Hematopoietic multipotent progenitor cell treated with erythropoietin and hydrocortisone succinate and interleukin-3 and kit ligand, for 4 days (in vitro differentiated cells): ENCODE measurements at regions not wholly inside any gene's neighbourhood (a gene's known extent, or its start where the extent isn't known, plus 50 kb on each side); places are given as distances from the start of the nearest gene placed in this dataset.

Experiments
- DNase-seq: peaks from one replicate; pipeline ENCODE4 v3.0.0-alpha.2; 2015

DNA sequence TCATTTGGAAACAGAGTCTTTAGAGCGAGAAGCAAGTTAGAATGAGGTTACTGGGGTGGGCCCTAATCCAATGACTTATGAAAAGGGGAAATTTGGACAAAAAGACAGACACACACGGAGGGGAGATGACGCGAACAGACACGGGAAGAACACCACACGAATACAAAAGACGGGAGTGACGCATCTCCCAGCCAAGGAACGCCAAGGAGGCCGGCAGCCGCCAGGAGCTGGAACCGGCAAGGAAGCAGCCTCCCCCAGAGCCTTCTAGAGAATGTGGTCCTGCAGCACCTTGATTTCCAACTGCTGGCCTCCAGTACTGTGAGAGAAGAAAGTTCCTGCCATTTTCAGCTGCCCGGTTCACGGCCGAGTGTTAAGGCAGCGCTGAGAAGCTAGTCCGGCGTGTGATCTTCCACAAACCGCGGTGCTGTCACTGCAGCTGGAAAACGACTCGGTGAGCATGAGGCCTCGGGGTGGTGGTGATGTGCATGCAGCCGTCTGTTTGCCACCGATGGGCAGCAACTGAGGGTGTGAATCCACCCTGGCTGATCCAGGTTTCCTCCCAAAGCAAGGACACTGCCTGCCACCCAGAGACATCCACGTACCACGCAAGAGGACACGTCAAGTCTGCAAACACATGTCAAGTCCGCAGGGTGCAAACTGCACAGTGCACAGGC lies 124.5 kb downstream of the NCOR2 start:
- no peak for DNase-seq

GRCh38 chr12:124442281-124442680 lies 125.1 kb downstream of the NCOR2 start:
- DNase-seq, result no peak

DNA sequence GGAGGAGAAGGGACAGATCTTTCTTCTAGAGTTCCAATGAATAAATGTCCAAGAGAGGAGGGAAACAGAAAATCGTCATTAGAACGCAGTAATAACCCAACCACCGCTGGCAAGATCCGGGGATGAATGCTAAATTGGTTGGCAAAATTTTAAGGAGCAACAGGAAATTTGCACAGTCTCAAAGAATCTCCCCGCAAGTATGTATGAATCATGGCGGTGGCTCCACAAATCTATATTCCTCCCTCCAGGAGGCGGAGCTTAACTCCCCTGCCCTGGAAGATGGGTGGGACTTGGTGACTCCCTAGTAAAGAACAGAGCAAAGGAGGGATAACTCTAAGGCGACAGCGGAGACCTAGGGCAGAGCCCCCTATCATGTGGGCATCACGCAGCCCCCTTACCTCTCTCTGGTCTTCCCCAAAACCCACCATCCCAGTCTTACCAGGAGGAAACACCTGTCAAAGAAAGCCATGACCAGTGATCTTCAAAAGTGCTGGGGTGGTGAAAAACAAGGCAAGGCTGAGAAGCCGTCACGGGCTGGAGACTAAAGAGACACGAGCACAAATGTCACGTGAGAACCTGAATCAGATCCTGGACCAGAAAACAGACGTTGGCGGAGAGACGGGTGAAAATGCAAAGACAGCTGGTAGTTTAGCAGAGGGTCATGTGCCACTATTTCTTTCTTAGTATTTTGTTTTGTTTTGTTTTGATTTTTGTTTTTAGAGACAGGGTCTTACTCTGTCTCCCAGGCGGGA lies 125.8 kb downstream of the NCOR2 start:
- DNase-seq, result no peak

DNA sequence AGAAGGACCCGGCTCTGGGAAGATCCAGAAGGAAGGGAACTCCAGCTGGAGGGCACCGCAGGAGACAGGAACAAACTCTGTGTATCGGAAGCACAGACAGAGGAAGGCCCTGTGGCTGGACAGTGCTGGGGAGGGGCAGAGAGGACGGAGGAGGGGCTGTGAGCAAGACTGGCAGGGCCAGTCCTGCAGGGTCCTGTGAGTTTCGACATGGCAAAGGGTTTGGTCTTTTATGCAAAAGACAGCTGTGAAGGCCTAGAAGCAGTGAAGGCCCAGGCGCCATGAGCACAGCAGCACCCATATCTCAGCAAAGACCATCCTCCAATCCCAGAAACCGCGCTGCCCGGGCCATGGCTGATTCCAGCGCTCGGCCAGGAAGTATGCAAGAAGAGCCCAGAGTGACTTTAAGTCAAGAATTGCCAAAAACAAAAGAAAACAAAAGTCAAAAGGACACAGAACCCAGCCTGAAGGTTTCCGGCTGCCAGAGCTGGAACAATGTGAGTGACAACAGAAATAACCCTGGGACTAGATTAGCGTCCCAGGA lies 126.5 kb downstream of the NCOR2 start:
- no peak for DNase-seq

DNA sequence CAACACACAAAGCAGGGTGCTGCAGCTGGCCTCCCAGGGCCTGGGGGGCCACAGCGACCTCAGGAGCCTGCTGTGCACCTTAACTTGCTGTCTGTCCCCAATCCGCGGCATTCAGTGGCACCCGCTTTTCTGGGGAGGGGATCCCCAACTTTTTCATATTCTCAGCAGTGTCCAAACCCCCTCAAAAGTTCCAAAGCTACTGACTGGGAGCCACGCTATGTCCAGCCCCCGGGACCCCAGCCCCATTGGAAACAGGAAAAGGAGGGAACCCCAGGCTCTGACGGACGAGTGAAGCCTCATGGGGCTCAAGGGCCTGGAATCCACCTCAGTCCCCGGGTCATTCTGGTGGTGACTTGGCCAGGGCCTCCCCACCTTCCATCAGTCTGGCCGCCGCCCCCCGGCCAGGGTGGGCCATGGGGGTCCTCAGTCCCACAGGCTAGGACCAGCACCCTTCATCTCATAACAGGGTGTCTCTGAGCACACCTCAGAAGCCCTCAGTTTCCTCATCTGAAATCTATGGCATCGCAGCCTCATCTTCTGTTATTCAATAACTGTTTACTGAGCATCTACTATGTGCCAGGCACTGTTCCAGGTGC lies 127.3 kb downstream of the NCOR2 start:
- DNase-seq, result no peak

- no peak for DNase-seq
These were observed 128.9 kb downstream of the NCOR2 start for GRCh38 chr12:124438437-124439056.

DNA sequence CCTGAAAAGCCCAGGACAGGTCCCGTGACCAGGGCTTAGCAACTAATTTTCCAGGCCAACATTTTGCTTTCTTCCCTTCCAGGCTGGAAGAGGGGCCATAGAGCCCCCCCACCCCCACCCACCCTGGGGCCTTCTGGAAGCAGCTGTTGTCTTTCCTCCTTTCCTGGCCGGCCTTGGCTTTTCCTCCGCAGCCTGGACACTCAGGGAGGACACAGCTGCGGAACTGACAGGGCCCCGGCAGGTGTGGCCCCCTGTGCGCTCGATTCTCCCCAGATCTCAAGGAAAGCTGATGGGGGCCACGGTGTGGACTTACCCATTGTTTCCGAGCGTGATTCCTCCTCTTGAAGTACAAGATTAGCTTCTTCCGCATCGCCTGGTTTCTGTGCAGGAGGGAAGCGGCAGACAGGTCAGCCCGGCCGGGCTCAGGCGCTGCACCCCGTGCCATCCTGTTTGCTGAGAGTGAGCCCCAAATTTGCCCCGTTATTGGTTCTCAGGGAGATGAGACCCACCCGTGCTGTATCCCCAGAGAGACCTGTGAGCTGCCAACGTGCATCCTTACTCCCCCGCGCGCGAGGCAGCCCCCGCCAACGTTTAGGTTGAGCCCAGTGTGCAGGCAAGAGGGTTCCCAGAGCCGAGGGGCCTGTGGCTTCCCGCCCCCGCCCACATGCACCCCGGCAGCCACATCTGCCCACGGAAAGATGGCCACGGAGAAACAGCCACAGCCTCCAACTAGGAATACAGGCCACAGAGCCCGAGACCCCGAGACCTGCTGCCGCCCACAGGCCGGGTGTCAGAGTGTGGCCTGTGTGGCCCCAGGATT lies 129.6 kb downstream of the NCOR2 start:
- DNase-seq, result no peak

DNA sequence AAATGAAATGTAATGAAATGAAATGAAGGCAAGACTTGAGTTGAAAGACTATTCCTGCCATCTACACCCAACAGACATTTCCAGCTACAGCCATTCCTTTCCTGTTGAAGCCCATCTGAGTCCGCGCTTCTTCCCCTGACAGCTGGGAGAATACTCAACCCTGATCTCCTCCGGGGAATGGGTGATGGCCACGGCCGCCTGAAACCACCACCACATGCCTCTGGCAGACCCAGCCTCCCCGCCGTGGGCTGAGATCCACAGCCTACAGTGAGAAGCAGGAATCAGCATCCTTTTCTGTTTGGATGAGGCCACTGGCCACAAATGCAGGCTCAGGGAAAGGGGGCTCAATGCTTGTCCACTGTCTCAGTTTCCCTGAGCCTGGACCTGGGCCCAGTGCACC lies 130.3 kb downstream of the NCOR2 start:
- DNase-seq, result no peak

DNA sequence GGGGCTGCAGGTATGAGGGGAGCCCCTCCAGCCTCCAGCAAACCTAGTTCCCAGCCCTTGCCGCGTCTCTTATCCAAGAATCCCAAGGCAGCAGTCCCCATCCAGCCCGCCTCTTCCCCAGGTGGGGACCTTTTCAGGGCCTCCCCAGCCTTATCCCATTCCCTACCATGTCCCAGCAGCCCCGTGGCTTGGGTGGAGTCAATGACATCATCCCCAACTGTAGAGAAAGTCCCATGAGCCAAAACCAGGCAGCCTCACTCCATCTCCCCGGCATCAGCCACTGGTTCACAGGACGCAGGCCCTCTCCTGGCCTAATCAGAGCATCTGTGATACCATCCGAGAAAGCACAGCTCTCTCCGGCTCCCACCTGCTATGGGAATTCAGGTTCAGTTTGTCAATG lies 131.0 kb downstream of the NCOR2 start:
- DNase-seq, result no peak

DNA sequence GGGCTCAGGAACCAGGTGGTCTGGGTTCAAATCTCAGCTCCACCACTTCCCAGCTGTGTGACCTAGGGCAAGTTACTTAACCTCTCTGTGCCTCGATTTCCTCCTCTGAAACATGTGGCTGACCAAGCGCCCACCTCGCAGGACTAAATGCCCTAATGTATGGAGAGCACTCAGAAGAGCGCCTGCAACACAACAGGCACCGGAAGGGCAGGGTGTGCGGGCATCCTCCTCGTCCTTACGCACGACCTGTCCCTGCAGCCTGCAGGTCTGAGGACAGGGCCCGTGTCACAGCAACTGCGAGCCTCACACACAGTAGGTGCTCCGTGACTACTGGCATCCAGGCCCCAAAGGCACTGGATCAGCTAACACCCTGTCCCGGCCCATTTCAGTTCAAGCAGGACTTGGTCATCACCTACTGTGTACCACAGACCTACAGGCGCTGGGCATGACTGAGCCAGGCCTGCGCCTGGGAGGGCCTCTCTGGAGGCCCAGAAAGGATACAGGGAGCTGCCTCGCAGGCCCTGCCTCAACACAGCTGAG lies 131.5 kb downstream of the NCOR2 start:
- no peak for DNase-seq

DNA sequence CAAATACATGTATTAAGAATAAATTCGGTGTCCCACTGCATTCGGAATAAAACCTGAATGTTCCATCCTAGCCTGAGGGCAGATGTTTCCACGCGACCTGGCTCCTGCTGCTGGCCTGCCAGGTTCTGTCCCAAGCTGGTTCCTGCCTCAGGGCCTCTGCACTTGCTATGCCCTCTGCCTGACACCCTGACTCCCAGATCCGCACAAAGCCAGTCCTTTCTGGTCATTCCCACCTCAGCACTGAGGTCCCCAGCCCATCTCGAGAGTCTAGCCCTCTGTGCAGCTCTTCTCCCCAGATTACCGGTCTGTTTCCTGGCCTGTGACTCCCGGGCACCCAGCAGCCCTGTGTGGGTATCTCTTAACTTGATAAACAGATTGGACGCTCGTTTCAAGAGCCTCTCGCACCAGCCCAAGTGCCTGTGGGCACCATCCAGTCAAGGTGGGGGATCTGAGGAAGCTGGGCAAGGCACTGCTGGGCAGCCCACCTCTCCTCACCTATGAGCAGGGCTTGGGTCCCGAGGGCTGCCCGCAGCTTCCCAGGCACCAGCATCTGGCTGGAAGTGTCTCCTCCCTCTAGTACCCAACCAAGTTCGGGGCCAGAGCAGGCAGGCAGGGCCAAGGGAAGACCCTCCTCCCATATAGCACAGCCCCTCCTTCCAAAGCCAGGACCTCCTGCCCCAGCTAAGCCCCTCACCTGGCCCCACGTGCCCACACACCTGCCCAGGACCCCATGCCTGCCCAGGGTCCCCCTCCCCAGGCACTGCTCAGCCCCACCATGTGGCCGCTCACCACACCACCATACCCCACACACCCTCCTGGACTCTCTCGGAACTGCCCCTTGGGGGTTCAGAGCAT lies 132.2 kb downstream of the NCOR2 start:
- no peak for DNase-seq

- no peak for DNase-seq
These were observed 133.1 kb downstream of the NCOR2 start for GRCh38 chr12:124434354-124434753.

GRCh38 chr12:124433879-124434278 lies 133.5 kb downstream of the NCOR2 start:
- no peak for DNase-seq

DNA sequence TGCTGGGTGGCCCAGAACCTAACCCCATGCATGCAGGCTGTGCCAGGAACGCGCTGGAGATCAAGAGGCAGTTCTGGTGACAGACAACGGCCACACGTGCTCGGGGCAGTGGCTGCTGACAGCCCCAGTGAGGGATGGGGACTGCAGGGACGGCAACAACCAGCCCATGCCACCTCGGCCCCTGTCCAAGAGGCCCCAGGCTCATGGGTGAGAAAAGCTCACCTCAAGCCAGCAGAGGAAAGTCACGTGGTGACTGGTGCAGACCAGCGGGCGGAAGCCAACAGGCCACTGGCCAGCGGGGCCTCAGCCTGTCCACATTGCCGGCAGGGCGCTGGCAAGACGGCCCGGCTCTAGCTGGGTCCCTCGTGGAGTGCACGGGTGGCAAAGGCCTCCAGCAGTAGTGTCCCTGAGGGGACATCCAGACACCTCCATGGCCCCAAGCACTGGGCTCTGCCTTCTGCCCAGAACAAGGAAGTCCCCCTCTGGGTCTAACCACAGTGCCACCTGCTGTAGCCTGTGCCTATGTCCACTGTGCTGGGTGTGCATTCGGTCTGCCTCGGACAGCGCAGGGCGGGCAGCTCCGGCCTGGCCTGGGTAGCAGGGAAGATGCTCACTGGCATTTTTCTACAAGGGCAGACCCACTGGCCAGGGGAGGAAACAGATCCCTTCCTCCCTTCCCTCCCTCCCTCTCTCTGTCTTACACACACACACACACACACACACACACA lies 134.1 kb downstream of the NCOR2 start:
- DNase-seq, result no peak

- DNase-seq, result peak; percentile 89
These were observed 135.0 kb downstream of the NCOR2 start for GRCh38 chr12:124432376-124432775.

- DNase-seq, result no peak
These were observed 135.4 kb downstream of the NCOR2 start for GRCh38 chr12:124431971-124432370.

DNA sequence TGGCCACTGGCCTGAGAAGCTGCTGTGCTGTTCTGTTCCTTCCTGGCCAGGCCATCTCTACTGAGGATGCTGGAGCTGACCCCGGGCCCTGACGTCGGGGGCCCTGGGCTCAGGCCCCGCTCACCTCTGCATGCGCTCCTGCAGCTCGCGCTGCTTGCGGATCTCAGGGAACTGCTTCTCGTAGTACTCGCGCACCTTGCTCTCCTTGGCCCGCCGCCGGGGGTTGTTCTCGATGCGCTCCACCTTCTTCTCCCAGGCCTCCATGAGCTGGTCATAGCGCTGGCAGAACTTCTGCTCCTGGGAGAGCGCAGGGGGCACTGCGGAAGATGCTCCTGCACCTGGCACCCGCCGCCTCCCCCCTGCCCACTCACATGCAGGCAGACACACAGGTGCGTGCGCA lies 135.6 kb downstream of the RFLNA start:
- DNase-seq, result no peak

GRCh38 chr12:124429535-124429934 lies 134.6 kb downstream of the RFLNA start:
- no peak for DNase-seq

DNA sequence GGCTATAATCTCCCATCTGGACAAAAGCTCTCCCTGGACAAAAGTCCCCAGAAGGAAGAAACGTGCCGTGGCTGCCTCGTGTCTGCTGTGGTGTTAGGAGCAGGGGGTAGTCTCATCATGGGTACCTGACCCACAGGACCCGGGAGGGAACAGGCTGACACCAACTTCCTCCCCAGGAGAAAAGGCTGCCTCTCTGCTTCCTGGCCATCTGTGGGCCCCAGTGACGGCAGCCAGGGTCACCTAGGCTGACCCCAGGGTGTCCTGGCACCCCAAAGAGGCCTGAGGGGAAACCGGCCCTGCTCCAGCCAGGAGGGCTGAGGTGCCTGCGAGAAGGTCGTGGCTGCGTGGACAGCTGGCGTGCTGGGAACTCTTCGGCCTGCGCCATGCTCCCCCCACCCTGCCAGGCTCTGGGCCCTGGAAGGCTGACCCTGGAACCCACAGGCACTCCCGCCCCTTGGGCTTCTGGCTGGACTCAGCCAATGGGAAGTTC lies 133.9 kb downstream of the RFLNA start:
- no peak for DNase-seq

DNA sequence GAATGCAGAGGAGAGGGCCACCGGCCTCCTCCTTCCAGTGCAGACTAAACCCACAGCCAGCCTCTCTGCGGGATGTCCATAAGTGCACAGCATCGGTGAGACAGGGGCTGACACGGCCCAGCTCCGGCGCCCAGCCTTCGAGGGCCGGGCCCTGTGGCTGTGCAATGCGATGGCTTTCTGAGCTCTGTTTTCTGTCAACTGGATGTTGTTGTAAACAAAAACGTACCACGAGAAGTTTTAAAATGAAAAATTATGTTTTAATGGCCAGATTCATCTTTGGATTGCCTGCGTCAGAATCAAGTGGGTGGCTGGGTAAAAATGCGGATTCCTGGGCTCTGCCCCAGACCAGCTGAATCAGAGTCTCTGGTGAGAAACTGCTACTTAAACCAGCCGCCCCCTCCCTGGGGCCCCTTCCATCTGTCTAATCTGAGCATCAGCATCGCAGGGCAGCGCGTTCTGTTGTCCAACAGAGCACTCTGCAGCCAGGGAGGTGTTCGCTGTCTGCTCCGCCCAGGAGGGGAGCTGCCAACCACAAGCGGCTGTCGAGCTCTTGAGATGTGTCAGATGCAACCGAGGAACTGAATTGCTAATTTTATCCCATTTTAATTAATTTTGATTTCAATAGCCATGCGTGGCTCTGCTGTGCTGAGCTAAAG lies 133.4 kb downstream of the RFLNA start:
- peak; percentile 61 for DNase-seq
